ENCODE measurements at regions not wholly inside any gene's neighbourhood (a gene's known extent, or its start where the extent isn't known, plus 50 kb on each side); places are given as distances from the start of the nearest gene placed in this dataset.

DNA sequence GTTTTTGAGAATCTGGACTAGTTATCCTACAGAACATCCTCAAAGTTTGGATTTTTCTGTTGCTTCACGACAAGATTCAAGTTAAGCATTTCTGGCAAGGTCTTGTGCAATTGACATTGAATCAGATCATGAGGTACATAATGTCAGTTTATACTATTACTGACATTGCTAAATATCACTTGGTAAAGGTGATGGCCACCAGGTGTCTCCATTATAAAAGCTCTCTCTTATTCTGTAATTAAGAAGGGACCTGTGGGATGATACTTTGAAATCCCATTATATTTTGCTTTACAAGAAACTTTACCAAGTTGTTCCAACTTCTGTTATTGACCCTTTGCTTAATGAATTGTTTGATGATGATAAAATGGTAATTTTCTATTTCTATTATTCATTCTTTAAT, 131.0 kb upstream of the ASTN2 start:
- Histone ChIP-seq H3K9me3 (no peaks in the 10 kb centered on the region), H3K27me3 (no peaks in the 10 kb centered on the region), H3K27ac (no peak overlapping the region), H3K36me3 (no peaks in the 10 kb centered on the region), H3K4me1 (no peaks in the 10 kb centered on the region), H3K4me3 (no peak overlapping the region)
- TF ChIP-seq POLR2AphosphoS5 (IDR thresholded peaks at IDR 0.05) (no peak), POLR2A (IDR thresholded peaks at IDR 0.05) (no peak)
- TF ChIP-seq, protein P1, sequence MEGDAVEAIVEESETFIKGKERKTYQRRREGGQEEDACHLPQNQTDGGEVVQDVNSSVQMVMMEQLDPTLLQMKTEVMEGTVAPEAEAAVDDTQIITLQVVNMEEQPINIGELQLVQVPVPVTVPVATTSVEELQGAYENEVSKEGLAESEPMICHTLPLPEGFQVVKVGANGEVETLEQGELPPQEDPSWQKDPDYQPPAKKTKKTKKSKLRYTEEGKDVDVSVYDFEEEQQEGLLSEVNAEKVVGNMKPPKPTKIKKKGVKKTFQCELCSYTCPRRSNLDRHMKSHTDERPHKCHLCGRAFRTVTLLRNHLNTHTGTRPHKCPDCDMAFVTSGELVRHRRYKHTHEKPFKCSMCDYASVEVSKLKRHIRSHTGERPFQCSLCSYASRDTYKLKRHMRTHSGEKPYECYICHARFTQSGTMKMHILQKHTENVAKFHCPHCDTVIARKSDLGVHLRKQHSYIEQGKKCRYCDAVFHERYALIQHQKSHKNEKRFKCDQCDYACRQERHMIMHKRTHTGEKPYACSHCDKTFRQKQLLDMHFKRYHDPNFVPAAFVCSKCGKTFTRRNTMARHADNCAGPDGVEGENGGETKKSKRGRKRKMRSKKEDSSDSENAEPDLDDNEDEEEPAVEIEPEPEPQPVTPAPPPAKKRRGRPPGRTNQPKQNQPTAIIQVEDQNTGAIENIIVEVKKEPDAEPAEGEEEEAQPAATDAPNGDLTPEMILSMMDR (IDR thresholded peaks at IDR 0.05): no peak
- DNase-seq (ENCODE audit: low spot score in 2 of 2): no peak
- intact Hi-C loops (cut with DNase I; ENCODE audit: low total_unique reads): no loop called here

DNA sequence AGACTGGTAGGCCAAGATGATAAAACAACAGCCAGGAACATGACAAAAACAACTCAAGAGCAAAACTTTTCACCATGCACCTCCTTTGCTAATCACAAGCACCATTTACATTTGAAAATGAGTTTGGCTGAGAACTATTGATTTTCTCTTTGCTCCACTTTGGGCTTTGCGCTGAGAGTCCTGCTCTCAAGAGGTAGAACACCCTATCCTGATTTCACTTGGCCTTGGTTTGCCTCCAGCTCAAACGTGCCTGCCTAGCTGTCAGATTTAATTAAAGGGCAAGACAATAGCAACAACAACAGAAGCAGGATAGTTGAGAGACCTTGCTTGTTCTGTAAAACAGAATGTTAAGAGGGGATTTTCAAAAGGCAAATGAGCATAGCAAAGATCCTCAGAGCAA, 128.2 kb upstream of the ASTN2 start:
- no peaks in the 10 kb centered on the region for H3K27me3 ChIP-seq
- no peaks in the 10 kb centered on the region for H3K4me1 ChIP-seq
- TF ChIP-seq POLR2A (IDR thresholded peaks at IDR 0.05) (no peak), POLR2AphosphoS5 (IDR thresholded peaks at IDR 0.05) (no peak)
- TF ChIP-seq, protein P1 (IDR thresholded peaks at IDR 0.05): no peak
- H3K36me3 ChIP-seq: no peaks in the 10 kb centered on the region
- no peak for DNase-seq (ENCODE audit: low spot score in 2 of 2)
- no peak overlapping the region for H3K27ac ChIP-seq
- intact Hi-C loops (cut with DNase I; ENCODE audit: low total_unique reads): no loop called here
- H3K9me3 ChIP-seq: no peaks in the 10 kb centered on the region
- H3K4me3 ChIP-seq: no peak overlapping the region

DNA sequence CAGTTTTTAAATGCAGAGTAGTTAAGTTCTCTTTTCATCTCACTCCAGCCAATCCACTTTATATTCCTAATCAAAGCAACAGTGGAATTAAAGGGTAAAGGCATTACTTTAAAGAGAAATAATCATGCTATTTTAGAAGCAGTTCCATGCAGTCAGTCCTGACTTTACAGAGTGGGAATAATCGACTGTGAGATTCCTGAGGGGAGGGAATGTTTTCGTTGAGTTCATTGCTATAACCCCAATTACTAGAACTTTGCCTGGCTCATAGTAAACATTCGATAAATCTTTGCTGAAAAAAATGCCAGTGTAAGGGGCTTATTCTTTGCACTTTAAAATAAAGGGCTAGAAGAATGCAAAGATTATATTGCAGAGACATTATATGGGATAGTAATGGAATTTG, 127.2 kb upstream of the ASTN2 start:
- no peaks in the 10 kb centered on the region for H3K9me3 ChIP-seq
- no peak for DNase-seq (ENCODE audit: low spot score in 2 of 2)
- no peak for TF ChIP-seq POLR2AphosphoS5 (IDR thresholded peaks at IDR 0.05)
- TF ChIP-seq, protein P1 (IDR thresholded peaks at IDR 0.05): no peak
- TF ChIP-seq POLR2A (IDR thresholded peaks at IDR 0.05): no peak
- H3K27ac ChIP-seq: no peak overlapping the region
- no peaks in the 10 kb centered on the region for H3K4me1 ChIP-seq
- H3K4me3 ChIP-seq: no peak overlapping the region
- no peaks in the 10 kb centered on the region for H3K27me3 ChIP-seq
- H3K36me3 ChIP-seq: no peaks in the 10 kb centered on the region
- intact Hi-C loops (cut with DNase I; ENCODE audit: low total_unique reads): no loop called here

DNA sequence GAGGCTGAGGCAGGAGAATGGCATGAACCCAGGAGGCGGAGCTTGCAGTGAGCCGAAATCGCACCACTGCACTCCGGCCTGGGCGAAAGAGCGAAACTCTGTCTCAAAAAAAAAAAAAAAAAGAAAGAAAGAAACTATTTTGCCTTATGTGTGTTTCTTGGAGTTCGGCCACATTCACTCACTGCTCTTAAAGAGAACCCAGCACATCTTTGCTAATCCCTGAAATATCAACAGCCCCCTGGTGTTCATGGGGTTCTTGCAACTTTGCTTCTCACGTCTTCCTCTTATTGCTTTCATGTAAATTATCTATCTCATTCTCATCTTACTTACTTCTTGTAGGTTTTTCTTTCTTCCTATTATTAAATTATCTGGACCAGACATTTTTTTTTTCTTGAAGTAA, 126.3 kb upstream of the ASTN2 start:
- Histone ChIP-seq H3K4me3 (no peak overlapping the region), H3K36me3 (no peaks in the 10 kb centered on the region), H3K27ac (no peak overlapping the region), H3K27me3 (no peaks in the 10 kb centered on the region), H3K4me1 (no peaks in the 10 kb centered on the region), H3K9me3 (no peaks in the 10 kb centered on the region)
- no peak for TF ChIP-seq POLR2AphosphoS5 (IDR thresholded peaks at IDR 0.05)
- no peak for TF ChIP-seq POLR2A (IDR thresholded peaks at IDR 0.05)
- TF ChIP-seq, protein P1 (IDR thresholded peaks at IDR 0.05): no peak
- intact Hi-C loops (cut with DNase I; ENCODE audit: low total_unique reads): no loop called here
- no peak for DNase-seq (ENCODE audit: low spot score in 2 of 2)

GRCh38 chr9:117535973-117536372, 121.1 kb upstream of the ASTN2 start:
- Histone ChIP-seq H3K4me3 (no peak overlapping the region), H3K36me3 (no peaks in the 10 kb centered on the region), H3K9me3 (no peaks in the 10 kb centered on the region), H3K4me1 (no peaks in the 10 kb centered on the region), H3K27ac (no peak overlapping the region), H3K27me3 (no peaks in the 10 kb centered on the region)
- no peak for DNase-seq (ENCODE audit: low spot score in 2 of 2)
- no peak for TF ChIP-seq POLR2AphosphoS5 (IDR thresholded peaks at IDR 0.05)
- TF ChIP-seq, protein P1 (IDR thresholded peaks at IDR 0.05): no peak
- no peak for TF ChIP-seq POLR2A (IDR thresholded peaks at IDR 0.05)
- intact Hi-C loops (cut with DNase I; ENCODE audit: low total_unique reads): loop anchor here (10.0 kb wide), 1 partner anchor 1739 kb away; no protein-coding TSS in a partner anchor
